Cardiac fibroblast (primary cell): ENCODE measurements at regions not wholly inside any gene's neighbourhood (a gene's known extent, or its start where the extent isn't known, plus 50 kb on each side); places are given as distances from the start of the nearest gene placed in this dataset.
"Not testable (repeated sequence)": the region's sequence is repeated elsewhere in the genome, so short reads cannot be mapped to it uniquely, and the experiment has no call there.

Experiments used
- DNase-seq, 2 donors: peaks; one replicate each; pipeline versions ENCODE4 v3.0.0 to v3.0.0-alpha.2; 2010; ENCODE audit warnings: low read depth in 2 of 2
- H3K4me3 ChIP-seq, 2 donors: replicated peaks in 1 of 2; 1 replicate in 1 of 2; 2 replicates in 1 of 2; pipeline ENCODE4 v1.5.1; 2011; ENCODE audit warnings: low read depth in 2 of 2, low read length in 2 of 2, mild to moderate bottlenecking in 2 of 2, moderate library complexity in 1 of 2
- TF ChIP-seq, protein P1 (sequence below): IDR thresholded peaks from one replicate; pipeline ENCODE4 v1.5.1; 2011; ENCODE audit warnings: low read depth, mild to moderate bottlenecking, low read length, inconsistent platforms

DNA sequence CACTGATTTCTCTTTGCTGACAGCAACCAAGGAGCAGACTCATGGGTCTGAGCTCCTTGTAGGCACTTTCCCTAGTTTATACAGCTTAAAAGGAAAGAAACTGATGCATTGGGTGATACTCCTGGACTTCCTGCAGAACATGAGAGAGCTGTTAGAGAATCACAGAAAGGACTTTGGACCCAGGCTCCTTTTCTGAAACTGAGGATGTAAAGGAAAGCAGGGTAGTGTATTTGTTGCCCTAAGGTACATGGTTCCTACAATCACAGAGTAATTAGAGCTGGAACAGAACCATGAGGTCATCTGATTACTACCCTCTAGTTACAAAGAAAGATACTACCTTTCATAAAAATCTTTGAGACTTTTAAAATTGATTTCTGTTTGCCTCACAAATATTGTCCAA is 477.1 kb upstream of the SPTLC3 start:
- DNase-seq, result no peak
- TF ChIP-seq, protein P1, sequence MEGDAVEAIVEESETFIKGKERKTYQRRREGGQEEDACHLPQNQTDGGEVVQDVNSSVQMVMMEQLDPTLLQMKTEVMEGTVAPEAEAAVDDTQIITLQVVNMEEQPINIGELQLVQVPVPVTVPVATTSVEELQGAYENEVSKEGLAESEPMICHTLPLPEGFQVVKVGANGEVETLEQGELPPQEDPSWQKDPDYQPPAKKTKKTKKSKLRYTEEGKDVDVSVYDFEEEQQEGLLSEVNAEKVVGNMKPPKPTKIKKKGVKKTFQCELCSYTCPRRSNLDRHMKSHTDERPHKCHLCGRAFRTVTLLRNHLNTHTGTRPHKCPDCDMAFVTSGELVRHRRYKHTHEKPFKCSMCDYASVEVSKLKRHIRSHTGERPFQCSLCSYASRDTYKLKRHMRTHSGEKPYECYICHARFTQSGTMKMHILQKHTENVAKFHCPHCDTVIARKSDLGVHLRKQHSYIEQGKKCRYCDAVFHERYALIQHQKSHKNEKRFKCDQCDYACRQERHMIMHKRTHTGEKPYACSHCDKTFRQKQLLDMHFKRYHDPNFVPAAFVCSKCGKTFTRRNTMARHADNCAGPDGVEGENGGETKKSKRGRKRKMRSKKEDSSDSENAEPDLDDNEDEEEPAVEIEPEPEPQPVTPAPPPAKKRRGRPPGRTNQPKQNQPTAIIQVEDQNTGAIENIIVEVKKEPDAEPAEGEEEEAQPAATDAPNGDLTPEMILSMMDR, result no peak
- H3K4me3 ChIP-seq, result no peak overlapping the region

DNA sequence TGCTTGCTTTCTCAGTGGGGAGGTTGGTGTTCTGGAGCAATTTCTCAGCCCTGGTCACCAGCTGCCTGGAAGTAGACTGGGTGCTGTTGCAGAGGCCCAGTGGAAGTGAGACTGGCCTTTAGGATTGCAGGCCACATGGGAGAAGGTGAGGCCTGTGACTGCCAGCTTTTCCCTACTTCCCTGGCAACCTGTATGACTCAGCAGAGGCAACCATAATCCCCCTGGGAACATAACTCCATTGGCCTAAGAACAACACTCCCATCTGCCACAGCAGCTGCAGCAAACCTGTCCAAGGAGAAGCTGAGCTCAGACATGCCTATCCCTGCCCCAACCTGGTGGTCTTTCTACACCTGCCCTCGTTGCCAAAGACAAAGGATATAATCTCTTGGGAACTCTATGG is 473.5 kb upstream of the SPTLC3 start:
- TF ChIP-seq, protein P1, result no peak
- no peak overlapping the region for H3K4me3 ChIP-seq
- no peak for DNase-seq

DNA sequence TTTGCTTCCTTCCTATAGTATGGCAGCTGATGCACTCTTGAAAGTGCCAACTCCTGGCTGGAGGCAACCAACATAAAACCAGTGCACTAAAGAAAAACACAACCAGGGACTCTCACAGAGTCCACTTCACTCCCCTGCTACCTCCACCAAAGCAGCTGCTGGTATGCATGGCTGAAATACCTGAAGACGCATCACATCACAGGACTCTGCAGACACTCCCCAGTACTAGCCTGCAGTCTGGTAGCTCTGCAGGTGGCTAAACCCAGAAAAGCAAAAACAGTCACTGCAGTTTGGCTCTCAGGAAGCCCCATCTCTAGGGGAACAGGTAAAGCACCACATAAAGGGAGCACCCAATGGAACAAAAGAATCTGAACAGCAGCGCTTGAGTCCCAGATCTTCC is 473.0 kb upstream of the SPTLC3 start:
- no peak for DNase-seq
- TF ChIP-seq, protein P1, result no peak

DNA sequence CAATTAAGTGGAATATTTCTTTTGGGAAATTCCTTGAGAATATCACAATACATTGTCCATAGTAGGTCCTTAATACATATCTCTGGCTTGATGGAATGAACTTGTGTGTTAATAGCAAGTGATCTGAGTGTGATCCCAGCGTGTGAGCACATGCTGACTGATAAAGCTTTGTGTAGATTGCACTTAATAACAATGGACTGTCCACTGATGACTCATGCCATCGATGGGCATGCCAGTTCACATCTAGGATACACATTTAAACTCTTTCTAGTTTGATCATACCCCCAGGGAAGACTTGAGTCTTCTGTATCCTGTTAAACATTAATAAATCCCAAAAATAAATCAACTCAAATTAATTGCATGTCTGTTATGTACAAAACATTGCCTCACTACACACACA is 454.3 kb upstream of the SPTLC3 start:
- no peak for DNase-seq
- H3K4me3 ChIP-seq, result no peak overlapping the region
- TF ChIP-seq, protein P1, result no peak

More for the DNA sequence above, 473.0 kb upstream of the SPTLC3 start:
- H3K4me3 ChIP-seq, result no peak overlapping the region

DNA sequence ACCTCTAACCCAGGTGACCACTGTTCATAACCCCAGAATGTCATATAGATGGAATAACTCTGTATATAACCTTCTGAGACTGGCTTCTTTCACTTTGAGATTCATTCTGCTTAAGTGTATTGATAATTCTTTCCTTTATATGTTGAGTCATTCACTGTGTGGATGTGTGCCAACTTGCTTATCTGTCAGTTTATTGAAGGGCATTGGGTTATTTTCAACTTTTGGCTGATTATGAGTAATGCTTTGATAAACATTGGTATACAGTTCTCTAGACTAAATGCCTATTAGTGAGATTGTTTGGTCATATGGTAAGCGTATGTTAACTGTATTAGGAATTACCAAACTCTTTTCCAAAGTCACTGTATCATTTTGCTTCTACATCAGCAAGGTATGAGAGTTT is 453.4 kb upstream of the SPTLC3 start:
- no peak overlapping the region for H3K4me3 ChIP-seq
- TF ChIP-seq, protein P1, result no peak
- no peak for DNase-seq

- H3K4me3 ChIP-seq, DNase-seq: not testable (repeated sequence)
These were observed 452.9 kb upstream of the SPTLC3 start for GRCh38 chr20:12555849-12556248.

DNA sequence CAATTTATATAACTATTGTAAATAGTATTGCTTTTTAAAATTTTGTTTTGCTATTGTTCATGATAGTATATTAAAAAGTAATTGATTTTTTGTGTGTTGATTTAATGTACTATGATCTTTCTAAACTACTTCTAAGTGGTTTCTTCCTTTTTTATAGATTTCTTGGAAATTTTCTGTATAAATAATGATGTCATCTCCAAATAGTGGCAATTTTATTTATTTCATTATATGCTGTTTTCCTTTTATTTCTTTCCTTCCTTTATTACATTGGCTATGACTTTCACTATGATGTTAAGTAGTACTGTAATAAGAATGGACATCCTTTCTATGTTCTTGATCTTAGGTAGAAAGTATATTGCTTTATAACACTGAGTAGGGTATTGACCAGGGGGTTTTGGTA is 451.5 kb upstream of the SPTLC3 start:
- no peak overlapping the region for H3K4me3 ChIP-seq
- TF ChIP-seq, protein P1, result no peak
- no peak for DNase-seq
